Glutamatergic neuron (in vitro differentiated cells): ENCODE measurements at regions not wholly inside any gene's neighbourhood (a gene's known extent, or its start where the extent isn't known, plus 50 kb on each side); places are given as distances from the start of the nearest gene placed in this dataset.

Experiments
- DNase-seq: peaks from one replicate; pipeline ENCODE4 v3.0.0; 2022
- H3K27ac Mint-ChIP-seq: one replicate; pipeline ENCODE4 v1.8.0; 2020; ENCODE audit warnings: mild to moderate bottlenecking, mixed read lengths, inconsistent platforms; ENCODE audit not compliant: unreplicated experiment
- H3K27me3 Mint-ChIP-seq: one replicate; pipeline ENCODE4 v1.8.0; 2020; ENCODE audit warnings: mild to moderate bottlenecking, moderate library complexity, mixed read lengths, inconsistent platforms; ENCODE audit not compliant: unreplicated experiment
- H3K36me3 Mint-ChIP-seq: one replicate; pipeline ENCODE4 v1.8.0; 2020; ENCODE audit warnings: mild to moderate bottlenecking, mixed read lengths, inconsistent platforms; ENCODE audit not compliant: unreplicated experiment
- H3K4me1 Mint-ChIP-seq: one replicate; pipeline ENCODE4 v1.8.0; 2020; ENCODE audit warnings: mild to moderate bottlenecking, low read depth, mixed read lengths, inconsistent platforms; ENCODE audit not compliant: unreplicated experiment
- H3K4me3 Mint-ChIP-seq: one replicate; pipeline ENCODE4 v1.8.0; 2020; ENCODE audit warnings: mild to moderate bottlenecking, mixed read lengths, inconsistent platforms; ENCODE audit not compliant: unreplicated experiment
- H3K9me3 Mint-ChIP-seq: one replicate; pipeline ENCODE4 v1.8.0; 2020; ENCODE audit warnings: mild to moderate bottlenecking, moderate library complexity, mixed read lengths, inconsistent platforms; ENCODE audit not compliant: unreplicated experiment
- CTCF ChIP-seq: fragments of 200-600 bp; sonication (generic); IDR thresholded peaks from one replicate; pipeline ENCODE4 v1.5.0; 2021; ENCODE audit not compliant: partially characterized antibody, unreplicated experiment

- Mint-ChIP-seq H3K36me3 (no peaks in the 10 kb centered on the region), H3K27me3 (no peaks in the 10 kb centered on the region), H3K4me1 (no peaks in the 10 kb centered on the region), H3K27ac (no peak overlapping the region), H3K9me3 (no peaks in the 10 kb centered on the region), H3K4me3 (no peak overlapping the region)
- no peak for TF ChIP-seq CTCF
- DNase-seq: no peak
Measured at GRCh38 chr10:58070956-58071355, 196.7 kb downstream of the IPMK start.

GRCh38 chr10:58068809-58069208, 198.9 kb downstream of the IPMK start:
- Mint-ChIP-seq H3K9me3 (no peaks in the 10 kb centered on the region), H3K27ac (no peak overlapping the region), H3K4me3 (no peak overlapping the region), H3K4me1 (peaks cover 5% of the 10 kb centered on the region), H3K27me3 (no peaks in the 10 kb centered on the region), H3K36me3 (no peaks in the 10 kb centered on the region)
- no peak for DNase-seq
- TF ChIP-seq CTCF: no peak

GRCh38 chr10:58066979-58067378, 200.7 kb downstream of the IPMK start:
- no peaks in the 10 kb centered on the region for H3K9me3 Mint-ChIP-seq
- TF ChIP-seq CTCF: no peak
- H3K27me3 Mint-ChIP-seq: no peaks in the 10 kb centered on the region
- H3K4me3 Mint-ChIP-seq: no peak overlapping the region
- no peaks in the 10 kb centered on the region for H3K36me3 Mint-ChIP-seq
- H3K4me1 Mint-ChIP-seq: peaks cover 7% of the 10 kb centered on the region
- H3K27ac Mint-ChIP-seq: no peak overlapping the region
- DNase-seq: no peak

GRCh38 chr10:58066126-58066525, 201.6 kb downstream of the IPMK start:
- H3K27me3 Mint-ChIP-seq: no peaks in the 10 kb centered on the region
- H3K36me3 Mint-ChIP-seq: no peaks in the 10 kb centered on the region
- no peaks in the 10 kb centered on the region for H3K9me3 Mint-ChIP-seq
- no peak overlapping the region for H3K4me3 Mint-ChIP-seq
- no peak overlapping the region for H3K27ac Mint-ChIP-seq
- no peak for TF ChIP-seq CTCF
- no peak for DNase-seq
- H3K4me1 Mint-ChIP-seq: peaks cover 9% of the 10 kb centered on the region

- H3K27ac Mint-ChIP-seq: no peak overlapping the region
Measured at GRCh38 chr10:58065529-58065815, 202.2 kb downstream of the IPMK start.

More at GRCh38 chr10:58065529-58065815, 202.2 kb downstream of the IPMK start:
- no peak for DNase-seq
- H3K36me3 Mint-ChIP-seq: no peaks in the 10 kb centered on the region
- H3K27me3 Mint-ChIP-seq: no peaks in the 10 kb centered on the region
- no peak overlapping the region for H3K4me3 Mint-ChIP-seq
- peaks cover 9% of the 10 kb centered on the region for H3K4me1 Mint-ChIP-seq
- TF ChIP-seq CTCF: no peak
- H3K9me3 Mint-ChIP-seq: no peaks in the 10 kb centered on the region
